Epithelial cell of prostate (primary cell): ENCODE measurements at regions not wholly inside any gene's neighbourhood (a gene's known extent, or its start where the extent isn't known, plus 50 kb on each side); places are given as distances from the start of the nearest gene placed in this dataset.

Experiments used
- DNase-seq: peaks from one replicate; pipeline ENCODE4 v3.0.0-alpha.2; 2011; ENCODE audit warnings: low read depth, low spot score
- H3K27ac ChIP-seq: fragments of 450-650 bp; 2 replicates; pipeline ENCODE4 v1.5.1; 2017; ENCODE audit warnings: mild to moderate bottlenecking

GRCh38 chr16:62564291-62564690 lies 528.1 kb upstream of the CDH8 start:
- no peak for DNase-seq

GRCh38 chr16:62562121-62562520 lies 525.9 kb upstream of the CDH8 start:
- no peak overlapping the region for H3K27ac ChIP-seq

More at GRCh38 chr16:62564291-62564690, 528.1 kb upstream of the CDH8 start:
- no peak overlapping the region for H3K27ac ChIP-seq

GRCh38 chr16:62549875-62550274 lies 513.6 kb upstream of the CDH8 start:
- DNase-seq: no peak

More at GRCh38 chr16:62562121-62562520, 525.9 kb upstream of the CDH8 start:
- DNase-seq: no peak

GRCh38 chr16:62548095-62548494 lies 511.9 kb upstream of the CDH8 start:
- H3K27ac ChIP-seq: no peak overlapping the region
- DNase-seq: no peak

More at GRCh38 chr16:62549875-62550274, 513.6 kb upstream of the CDH8 start:
- H3K27ac ChIP-seq: no peak overlapping the region

- no peak for DNase-seq
Observed at GRCh38 chr16:62546701-62547100, 510.5 kb upstream of the CDH8 start.

GRCh38 chr16:62545039-62545438 lies 508.8 kb upstream of the CDH8 start:
- DNase-seq: no peak
- H3K27ac ChIP-seq: no peak overlapping the region

More at GRCh38 chr16:62546701-62547100, 510.5 kb upstream of the CDH8 start:
- no peak overlapping the region for H3K27ac ChIP-seq

- no peak overlapping the region for H3K27ac ChIP-seq
- no peak for DNase-seq
Observed at GRCh38 chr16:62543516-62543915, 507.3 kb upstream of the CDH8 start.

GRCh38 chr16:62539657-62540056 lies 503.4 kb upstream of the CDH8 start:
- H3K27ac ChIP-seq: no peak overlapping the region
- DNase-seq: no peak

- DNase-seq: no peak
- no peak overlapping the region for H3K27ac ChIP-seq
Observed at GRCh38 chr16:62530426-62530825, 494.2 kb upstream of the CDH8 start.

- no peak overlapping the region for H3K27ac ChIP-seq
- DNase-seq: no peak
Observed at GRCh38 chr16:62516001-62516400, 479.8 kb upstream of the CDH8 start.

GRCh38 chr16:62503073-62503472 lies 466.8 kb upstream of the CDH8 start:
- no peak for DNase-seq
- no peak overlapping the region for H3K27ac ChIP-seq

GRCh38 chr16:62478903-62479458 lies 442.7 kb upstream of the CDH8 start:
- DNase-seq: no peak
- no peak overlapping the region for H3K27ac ChIP-seq

- DNase-seq: no peak
- H3K27ac ChIP-seq: no peak overlapping the region
Observed at GRCh38 chr16:62477796-62478195, 441.6 kb upstream of the CDH8 start.

GRCh38 chr16:62475573-62475972 lies 439.3 kb upstream of the CDH8 start:
- DNase-seq: no peak
- H3K27ac ChIP-seq: no peak overlapping the region

GRCh38 chr16:62462971-62463370 lies 426.7 kb upstream of the CDH8 start:
- no peak overlapping the region for H3K27ac ChIP-seq
- no peak for DNase-seq

- no peak overlapping the region for H3K27ac ChIP-seq
- DNase-seq: no peak
Observed at GRCh38 chr16:62450291-62450690, 414.1 kb upstream of the CDH8 start.

GRCh38 chr16:62445909-62446308 lies 409.7 kb upstream of the CDH8 start:
- H3K27ac ChIP-seq: no peak overlapping the region
- peak; percentile 24 for DNase-seq

GRCh38 chr16:62424206-62424605 lies 388.0 kb upstream of the CDH8 start:
- H3K27ac ChIP-seq: no peak overlapping the region
- DNase-seq: no peak

GRCh38 chr16:62408760-62409159 lies 372.5 kb upstream of the CDH8 start:
- DNase-seq: no peak
- H3K27ac ChIP-seq: no peak overlapping the region

GRCh38 chr16:62406387-62406786 lies 370.1 kb upstream of the CDH8 start:
- H3K27ac ChIP-seq: no peak overlapping the region
- no peak for DNase-seq

GRCh38 chr16:62404842-62405611 lies 368.8 kb upstream of the CDH8 start:
- H3K27ac ChIP-seq: no peak overlapping the region
- no peak for DNase-seq

GRCh38 chr16:62392698-62393097 lies 356.5 kb upstream of the CDH8 start:
- H3K27ac ChIP-seq: no peak overlapping the region
- no peak for DNase-seq
